ENCODE measurements at regions not wholly inside any gene's neighbourhood (a gene's known extent, or its start where the extent isn't known, plus 50 kb on each side); places are given as distances from the start of the nearest gene placed in this dataset.
A peak's percentile ranks its signal among the peaks of the same experiment; 100 is the strongest.

DNA sequence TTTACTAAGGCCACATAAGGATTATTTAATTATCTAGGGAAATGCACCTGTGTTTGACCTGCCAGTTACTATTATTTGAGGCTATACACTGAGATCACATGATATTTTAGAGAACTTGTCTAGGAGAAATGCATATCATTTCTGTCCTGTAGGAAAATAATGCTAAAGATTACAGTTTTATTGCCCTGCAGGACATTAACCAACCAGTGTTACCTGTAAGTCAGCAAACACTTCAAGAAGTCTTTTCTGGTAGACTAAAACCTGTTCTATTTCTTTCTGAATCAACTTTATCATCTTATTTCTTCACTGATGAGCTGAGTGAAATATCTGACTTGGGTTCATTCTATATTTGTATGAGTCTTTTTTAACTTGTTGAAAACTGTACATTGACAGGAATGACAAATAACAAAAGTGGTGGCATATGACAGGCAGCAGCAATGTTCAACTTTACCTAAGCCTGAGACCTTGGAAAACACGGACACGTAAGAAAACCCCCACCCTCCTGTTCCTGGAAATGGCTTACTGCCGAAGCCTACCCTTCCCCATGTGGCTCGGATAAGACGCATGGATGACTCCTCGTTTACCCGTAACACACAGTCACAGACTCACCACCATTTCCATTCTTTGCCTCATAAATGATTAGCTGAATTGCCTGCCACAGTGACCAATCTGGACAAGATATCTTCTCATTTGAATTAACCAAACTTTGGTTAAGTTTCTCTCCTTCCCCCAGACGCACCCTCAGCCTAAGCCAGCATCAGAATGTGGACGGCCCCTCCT is 118.0 kb upstream of the CD93 start:
- TF ChIP-seq, protein P1, sequence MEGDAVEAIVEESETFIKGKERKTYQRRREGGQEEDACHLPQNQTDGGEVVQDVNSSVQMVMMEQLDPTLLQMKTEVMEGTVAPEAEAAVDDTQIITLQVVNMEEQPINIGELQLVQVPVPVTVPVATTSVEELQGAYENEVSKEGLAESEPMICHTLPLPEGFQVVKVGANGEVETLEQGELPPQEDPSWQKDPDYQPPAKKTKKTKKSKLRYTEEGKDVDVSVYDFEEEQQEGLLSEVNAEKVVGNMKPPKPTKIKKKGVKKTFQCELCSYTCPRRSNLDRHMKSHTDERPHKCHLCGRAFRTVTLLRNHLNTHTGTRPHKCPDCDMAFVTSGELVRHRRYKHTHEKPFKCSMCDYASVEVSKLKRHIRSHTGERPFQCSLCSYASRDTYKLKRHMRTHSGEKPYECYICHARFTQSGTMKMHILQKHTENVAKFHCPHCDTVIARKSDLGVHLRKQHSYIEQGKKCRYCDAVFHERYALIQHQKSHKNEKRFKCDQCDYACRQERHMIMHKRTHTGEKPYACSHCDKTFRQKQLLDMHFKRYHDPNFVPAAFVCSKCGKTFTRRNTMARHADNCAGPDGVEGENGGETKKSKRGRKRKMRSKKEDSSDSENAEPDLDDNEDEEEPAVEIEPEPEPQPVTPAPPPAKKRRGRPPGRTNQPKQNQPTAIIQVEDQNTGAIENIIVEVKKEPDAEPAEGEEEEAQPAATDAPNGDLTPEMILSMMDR (IDR thresholded peaks at IDR 0.05; ENCODE audit: insufficient read depth, low read length): no peak
- DNase-seq (ENCODE audit: low read depth): no peak
- H3K4me3 ChIP-seq (ENCODE audit: low read depth, low read length): no peak overlapping the region

DNA sequence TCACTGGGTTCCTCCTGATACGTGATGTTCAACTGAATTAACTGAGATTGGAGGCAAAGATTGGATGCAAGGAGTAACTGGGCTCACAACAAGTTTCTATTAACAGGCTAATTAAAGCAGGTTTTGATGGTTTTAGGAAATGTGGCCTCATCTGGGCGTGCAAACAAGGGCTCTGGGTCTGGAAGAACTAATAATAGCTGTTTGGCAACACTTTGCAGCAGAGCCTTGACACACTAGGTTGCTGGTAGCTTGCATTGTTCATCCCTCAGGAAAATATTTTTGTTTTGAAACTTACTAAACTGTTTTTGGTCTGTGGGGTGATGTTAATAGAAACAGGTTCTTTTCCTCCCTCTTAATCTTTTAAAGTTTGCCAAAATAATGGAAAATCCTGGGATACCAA is 117.2 kb upstream of the CD93 start:
- H3K4me3 ChIP-seq (ENCODE audit: low read depth, low read length): no peak overlapping the region
- DNase-seq (ENCODE audit: low read depth): peak; percentile 29
- TF ChIP-seq, protein P1 (IDR thresholded peaks at IDR 0.05; ENCODE audit: insufficient read depth, low read length): no peak

DNA sequence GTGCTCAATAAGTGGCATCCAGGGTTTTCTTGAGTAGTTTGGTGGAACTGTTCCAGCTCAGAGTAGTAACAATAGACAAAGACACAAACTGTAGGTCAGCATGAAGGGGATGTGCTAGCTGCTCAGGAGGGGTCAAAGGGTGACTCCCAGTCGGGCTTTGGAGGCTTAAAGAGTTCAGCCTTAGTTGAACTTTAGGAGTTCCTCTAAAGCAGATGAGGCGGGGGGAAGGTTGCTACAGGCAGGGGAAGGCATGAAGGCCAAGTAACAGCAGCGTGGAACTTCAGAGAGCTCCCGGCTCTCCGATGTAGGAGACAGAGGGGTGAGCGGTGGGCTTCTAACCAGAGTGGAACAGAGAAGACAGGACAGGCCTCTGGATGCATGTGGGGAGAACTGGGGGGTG is 115.5 kb upstream of the CD93 start:
- TF ChIP-seq, protein P1 (IDR thresholded peaks at IDR 0.05; ENCODE audit: insufficient read depth, low read length): no peak
- DNase-seq (ENCODE audit: low read depth): no peak
- H3K4me3 ChIP-seq (ENCODE audit: low read depth, low read length): no peak overlapping the region

DNA sequence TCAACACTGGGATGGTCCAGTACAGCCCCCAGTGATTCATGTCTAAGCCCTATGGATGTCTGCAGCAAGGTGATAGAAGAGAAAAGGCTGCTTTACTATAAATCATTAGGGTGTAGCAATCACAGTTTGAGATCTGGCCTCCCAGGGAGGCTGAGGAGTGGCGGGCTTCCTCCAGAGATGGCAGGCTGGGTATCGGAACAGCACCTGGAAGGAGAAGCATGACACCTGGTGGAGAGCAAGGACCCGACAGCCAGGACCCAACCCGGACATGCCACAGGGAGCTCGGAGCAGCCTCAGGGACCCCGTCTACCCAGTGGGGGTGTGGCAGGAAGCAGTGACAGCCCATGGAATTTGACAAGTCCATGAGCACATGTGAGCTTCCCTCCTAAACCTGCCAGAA is 114.8 kb upstream of the CD93 start:
- DNase-seq (ENCODE audit: low read depth): no peak
- H3K4me3 ChIP-seq (ENCODE audit: low read depth, low read length): no peak overlapping the region
- TF ChIP-seq, protein P1 (IDR thresholded peaks at IDR 0.05; ENCODE audit: insufficient read depth, low read length): peak; percentile 24

DNA sequence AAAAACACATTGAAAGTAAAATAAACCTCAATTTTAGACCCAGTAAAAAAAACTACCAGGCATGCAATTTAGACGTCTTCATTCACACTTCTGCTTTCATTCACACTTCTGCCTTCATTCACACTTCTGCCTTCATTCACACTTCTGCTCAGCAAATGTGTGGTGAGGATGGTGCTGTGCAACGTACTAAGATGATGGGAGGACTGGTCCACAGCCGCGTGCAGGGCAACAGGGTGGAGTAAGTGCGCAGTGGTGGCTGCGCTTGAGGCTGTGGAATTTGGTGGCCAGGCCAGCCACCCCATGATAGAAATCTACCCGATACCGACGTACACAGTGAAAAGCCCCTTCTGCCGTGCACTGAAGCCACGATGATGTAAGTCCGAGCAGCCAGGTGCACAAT is 114.3 kb upstream of the CD93 start:
- TF ChIP-seq, protein P1 (IDR thresholded peaks at IDR 0.05; ENCODE audit: insufficient read depth, low read length): no peak
- no peak overlapping the region for H3K4me3 ChIP-seq (ENCODE audit: low read depth, low read length)
- no peak for DNase-seq (ENCODE audit: low read depth)

DNA sequence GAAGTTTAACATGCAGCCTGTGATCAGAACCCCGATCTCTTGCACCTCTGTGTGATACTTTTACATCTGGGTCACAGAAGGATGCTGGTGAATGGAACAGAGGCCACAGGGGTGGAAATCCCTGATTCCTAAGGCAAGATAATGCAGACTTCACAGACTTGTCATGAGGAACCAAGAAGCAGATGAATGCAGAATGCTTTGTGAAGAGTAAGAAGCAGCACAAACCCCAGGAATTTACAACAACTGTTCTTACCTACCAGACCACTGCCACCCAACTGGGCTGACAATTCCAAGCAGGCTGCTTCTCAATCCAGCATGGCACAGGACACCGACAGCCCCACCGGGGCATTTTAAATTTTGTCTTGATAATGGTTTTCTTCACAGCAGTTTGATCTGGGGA is 113.2 kb upstream of the CD93 start:
- TF ChIP-seq, protein P1 (IDR thresholded peaks at IDR 0.05; ENCODE audit: insufficient read depth, low read length): no peak
- no peak for DNase-seq (ENCODE audit: low read depth)
- H3K4me3 ChIP-seq (ENCODE audit: low read depth, low read length): no peak overlapping the region

DNA sequence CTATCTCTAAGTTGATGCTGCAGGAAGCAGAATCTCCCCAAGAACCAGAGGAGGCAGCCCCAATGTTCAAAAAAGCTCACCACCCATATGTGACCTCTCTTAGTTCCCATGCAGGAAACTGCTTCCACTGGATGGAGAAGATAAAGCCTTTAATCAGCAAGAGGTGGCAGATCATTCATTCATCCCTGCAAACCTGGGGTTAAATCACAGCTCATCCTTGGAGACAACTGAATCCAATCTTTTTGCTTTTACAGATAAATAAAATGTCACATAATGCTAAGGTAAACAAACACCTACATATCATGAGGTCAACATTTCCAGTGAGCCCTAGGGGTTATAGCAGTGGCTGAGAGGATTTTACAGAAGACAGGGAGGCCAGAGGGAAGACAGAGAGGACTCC is 112.7 kb upstream of the CD93 start:
- DNase-seq (ENCODE audit: low read depth): no peak
- TF ChIP-seq, protein P1 (IDR thresholded peaks at IDR 0.05; ENCODE audit: insufficient read depth, low read length): no peak

More for the DNA sequence above, 112.7 kb upstream of the CD93 start:
- no peak overlapping the region for H3K4me3 ChIP-seq (ENCODE audit: low read depth, low read length)
